DOHH2 (cell line): ENCODE measurements at regions not wholly inside any gene's neighbourhood (a gene's known extent, or its start where the extent isn't known, plus 50 kb on each side); places are given as distances from the start of the nearest gene placed in this dataset.

Experiments used
- EZH2phosphoT487 ChIP-seq: fragments of 200-600 bp; sonication (generic); IDR thresholded peaks from 2 replicates; pipeline ENCODE4 v1.6.1; 2017; ENCODE audit warnings: borderline replicate concordance, mild to moderate bottlenecking, antibody characterized with exemption, low read length, moderate library complexity, mixed read lengths
- TF ChIP-seq, protein P1 (sequence below): fragments of 200-600 bp; sonication (generic); IDR thresholded peaks from one replicate; pipeline ENCODE4 v1.5.1; 2014; ENCODE audit warnings: antibody characterized with exemption, mild to moderate bottlenecking, low read depth, low read length; ENCODE audit not compliant: poor library complexity, severe bottlenecking

DNA sequence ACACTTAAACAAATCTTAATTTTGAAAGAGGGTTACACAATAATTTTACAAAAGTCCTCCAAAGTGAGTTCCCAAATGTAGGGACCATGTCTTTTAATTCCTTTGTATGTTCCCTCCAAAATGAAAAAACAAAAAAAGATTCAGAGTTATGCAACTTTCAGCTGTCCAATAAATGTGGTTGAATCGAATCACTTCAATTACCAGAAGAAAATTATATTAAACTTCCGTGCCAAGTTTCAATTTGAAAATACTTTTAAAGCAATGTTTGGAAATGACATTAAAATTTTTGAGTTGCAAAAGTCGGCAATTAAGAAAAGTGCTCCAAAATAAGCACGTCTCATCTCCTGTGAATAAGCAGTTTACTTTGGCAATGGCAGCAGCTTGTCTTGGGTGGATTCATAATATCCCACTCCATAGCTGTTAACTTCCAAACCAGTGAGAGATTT, 60.3 kb upstream of the C1GALT1 start:
- TF ChIP-seq, protein P1, sequence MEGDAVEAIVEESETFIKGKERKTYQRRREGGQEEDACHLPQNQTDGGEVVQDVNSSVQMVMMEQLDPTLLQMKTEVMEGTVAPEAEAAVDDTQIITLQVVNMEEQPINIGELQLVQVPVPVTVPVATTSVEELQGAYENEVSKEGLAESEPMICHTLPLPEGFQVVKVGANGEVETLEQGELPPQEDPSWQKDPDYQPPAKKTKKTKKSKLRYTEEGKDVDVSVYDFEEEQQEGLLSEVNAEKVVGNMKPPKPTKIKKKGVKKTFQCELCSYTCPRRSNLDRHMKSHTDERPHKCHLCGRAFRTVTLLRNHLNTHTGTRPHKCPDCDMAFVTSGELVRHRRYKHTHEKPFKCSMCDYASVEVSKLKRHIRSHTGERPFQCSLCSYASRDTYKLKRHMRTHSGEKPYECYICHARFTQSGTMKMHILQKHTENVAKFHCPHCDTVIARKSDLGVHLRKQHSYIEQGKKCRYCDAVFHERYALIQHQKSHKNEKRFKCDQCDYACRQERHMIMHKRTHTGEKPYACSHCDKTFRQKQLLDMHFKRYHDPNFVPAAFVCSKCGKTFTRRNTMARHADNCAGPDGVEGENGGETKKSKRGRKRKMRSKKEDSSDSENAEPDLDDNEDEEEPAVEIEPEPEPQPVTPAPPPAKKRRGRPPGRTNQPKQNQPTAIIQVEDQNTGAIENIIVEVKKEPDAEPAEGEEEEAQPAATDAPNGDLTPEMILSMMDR, result no peak
- TF ChIP-seq EZH2phosphoT487, result no peak
